ENCODE measurements at regions not wholly inside any gene's neighbourhood (a gene's known extent, or its start where the extent isn't known, plus 50 kb on each side); places are given as distances from the start of the nearest gene placed in this dataset.
"Not testable (repeated sequence)": the region's sequence is repeated elsewhere in the genome, so short reads cannot be mapped to it uniquely, and the experiment has no call there.

- Histone ChIP-seq H3F3A (ENCODE audit: low read depth) (no peaks in the 10 kb centered on the region), H2AFZ (replicated peaks) (no peak overlapping the region), H3K4me3 (no peak overlapping the region), H3K4me2 (no peak overlapping the region), H4K20me1 (ENCODE audit: low read depth) (no peaks in the 10 kb centered on the region), H3K4me1 (no peaks in the 10 kb centered on the region), H3K79me2 (ENCODE audit: low read depth) (no peaks in the 10 kb centered on the region), H3K36me3 (no peaks in the 10 kb centered on the region), H3K9me3 (ENCODE audit: low read depth) (no peaks in the 10 kb centered on the region), H3K9ac (no peak overlapping the region), H3K27ac (no peak overlapping the region), H3K27me3 (no peaks in the 10 kb centered on the region)
- H3K4me1 Mint-ChIP-seq = no peaks in the 10 kb centered on the region
- H3K27ac Mint-ChIP-seq = no peak overlapping the region
- DNase-seq (ENCODE audit: low spot score) = no peak
- TF ChIP-seq CTCF (IDR thresholded peaks at IDR 0.05) (no peak), EZH2 (IDR thresholded peaks at IDR 0.05) (no peak), EZH2phosphoT487 (IDR thresholded peaks at IDR 0.05) (no peak)
- no peaks in the 10 kb centered on the region for H3K36me3 Mint-ChIP-seq
- H3K9me3 Mint-ChIP-seq = peaks cover 13% of the 10 kb centered on the region
- H3K27me3 Mint-ChIP-seq (ENCODE audit: insufficient read depth, low read depth) = peaks cover 3% of the 10 kb centered on the region
- no peak overlapping the region for H3K4me3 Mint-ChIP-seq
Measured at GRCh38 chr6:121730616-121731015, 295.2 kb downstream of the GJA1 start.

GRCh38 chr6:121731381-121731780, 295.9 kb downstream of the GJA1 start:
- DNase-seq (ENCODE audit: low spot score) = no peak
- H3K4me1 ChIP-seq = no peaks in the 10 kb centered on the region
- TF ChIP-seq CTCF (IDR thresholded peaks at IDR 0.05) (no peak), EZH2 (IDR thresholded peaks at IDR 0.05) (no peak), EZH2phosphoT487 (IDR thresholded peaks at IDR 0.05) (no peak)
- peaks cover 3% of the 10 kb centered on the region for H3K27me3 Mint-ChIP-seq (ENCODE audit: insufficient read depth, low read depth)
- H2AFZ ChIP-seq (replicated peaks) = no peak overlapping the region
- H3K4me2 ChIP-seq = no peak overlapping the region
- no peak overlapping the region for H3K27ac Mint-ChIP-seq
- H3K4me3 ChIP-seq = no peak overlapping the region
- no peaks in the 10 kb centered on the region for H3K4me1 Mint-ChIP-seq
- H3F3A ChIP-seq (ENCODE audit: low read depth) = no peaks in the 10 kb centered on the region
- no peaks in the 10 kb centered on the region for H3K9me3 ChIP-seq (ENCODE audit: low read depth)
- H3K27ac ChIP-seq = no peak overlapping the region
- no peaks in the 10 kb centered on the region for H3K36me3 Mint-ChIP-seq
- H3K9me3 Mint-ChIP-seq = peaks cover 13% of the 10 kb centered on the region
- H3K4me3 Mint-ChIP-seq = no peak overlapping the region
- H4K20me1 ChIP-seq (ENCODE audit: low read depth) = no peaks in the 10 kb centered on the region
- no peaks in the 10 kb centered on the region for H3K27me3 ChIP-seq
- no peaks in the 10 kb centered on the region for H3K79me2 ChIP-seq (ENCODE audit: low read depth)
- no peak overlapping the region for H3K9ac ChIP-seq
- H3K36me3 ChIP-seq = no peaks in the 10 kb centered on the region

DNA sequence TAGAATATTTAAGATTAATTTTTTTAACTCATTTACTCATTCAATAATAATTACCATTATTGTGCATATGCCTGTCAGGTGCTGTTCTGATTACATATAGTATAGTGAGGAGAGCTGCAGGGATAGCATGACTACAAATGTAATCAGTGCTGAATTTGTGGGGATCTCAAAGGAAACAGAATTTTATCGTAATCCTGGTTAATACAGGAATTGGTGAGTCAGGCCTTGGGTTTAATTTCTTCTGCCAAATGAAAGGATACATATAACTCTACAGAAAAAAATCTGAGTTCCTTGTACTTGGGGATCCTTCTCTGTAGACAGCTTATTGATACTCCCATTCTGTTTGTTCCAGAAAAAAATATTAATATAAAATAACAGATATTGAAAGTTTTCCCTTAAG, 297.2 kb downstream of the GJA1 start:
- H3K9me3 ChIP-seq (ENCODE audit: low read depth) = no peaks in the 10 kb centered on the region
- no peak overlapping the region for H3K4me3 ChIP-seq
- no peak overlapping the region for H3K9ac ChIP-seq
- no peaks in the 10 kb centered on the region for H3F3A ChIP-seq (ENCODE audit: low read depth)
- H3K9me3 Mint-ChIP-seq = peaks cover 16% of the 10 kb centered on the region
- no peaks in the 10 kb centered on the region for H3K36me3 Mint-ChIP-seq
- no peak overlapping the region for H3K27ac Mint-ChIP-seq
- H3K79me2 ChIP-seq (ENCODE audit: low read depth) = no peaks in the 10 kb centered on the region
- no peak overlapping the region for H3K4me2 ChIP-seq
- no peaks in the 10 kb centered on the region for H3K4me1 Mint-ChIP-seq
- DNase-seq (ENCODE audit: low spot score) = no peak
- no peaks in the 10 kb centered on the region for H4K20me1 ChIP-seq (ENCODE audit: low read depth)
- no peak for TF ChIP-seq EZH2phosphoT487 (IDR thresholded peaks at IDR 0.05)
- no peak for TF ChIP-seq CTCF (IDR thresholded peaks at IDR 0.05)
- no peak for TF ChIP-seq EZH2 (IDR thresholded peaks at IDR 0.05)
- no peaks in the 10 kb centered on the region for H3K27me3 ChIP-seq
- H3K4me3 Mint-ChIP-seq = no peak overlapping the region
- no peak overlapping the region for H2AFZ ChIP-seq (replicated peaks)
- H3K36me3 ChIP-seq = no peaks in the 10 kb centered on the region
- H3K27ac ChIP-seq = no peak overlapping the region
- H3K27me3 Mint-ChIP-seq (ENCODE audit: insufficient read depth, low read depth) = peaks cover 3% of the 10 kb centered on the region
- no peaks in the 10 kb centered on the region for H3K4me1 ChIP-seq

- Histone ChIP-seq H3K36me3 (no peaks in the 10 kb centered on the region), H3K4me1 (no peaks in the 10 kb centered on the region), H3K4me3 (no peak overlapping the region), H3K27me3 (no peaks in the 10 kb centered on the region), H2AFZ (replicated peaks) (no peak overlapping the region), H3K9ac (no peak overlapping the region), H3K4me2 (no peak overlapping the region), H4K20me1 (ENCODE audit: low read depth) (no peaks in the 10 kb centered on the region), H3F3A (ENCODE audit: low read depth) (no peaks in the 10 kb centered on the region), H3K79me2 (ENCODE audit: low read depth) (no peaks in the 10 kb centered on the region), H3K9me3 (ENCODE audit: low read depth) (no peaks in the 10 kb centered on the region), H3K27ac (no peak overlapping the region)
- Mint-ChIP-seq H3K27me3 (ENCODE audit: insufficient read depth, low read depth) (peaks cover 3% of the 10 kb centered on the region), H3K4me1 (no peaks in the 10 kb centered on the region), H3K36me3 (no peaks in the 10 kb centered on the region), H3K9me3 (peaks cover 18% of the 10 kb centered on the region), H3K4me3 (no peak overlapping the region), H3K27ac (no peak overlapping the region)
- TF ChIP-seq EZH2phosphoT487 (IDR thresholded peaks at IDR 0.05) = no peak
- TF ChIP-seq EZH2 (IDR thresholded peaks at IDR 0.05) = no peak
- no peak for TF ChIP-seq CTCF (IDR thresholded peaks at IDR 0.05)
- DNase-seq (ENCODE audit: low spot score) = no peak
Measured at GRCh38 chr6:121733234-121733633, 297.8 kb downstream of the GJA1 start.

DNA sequence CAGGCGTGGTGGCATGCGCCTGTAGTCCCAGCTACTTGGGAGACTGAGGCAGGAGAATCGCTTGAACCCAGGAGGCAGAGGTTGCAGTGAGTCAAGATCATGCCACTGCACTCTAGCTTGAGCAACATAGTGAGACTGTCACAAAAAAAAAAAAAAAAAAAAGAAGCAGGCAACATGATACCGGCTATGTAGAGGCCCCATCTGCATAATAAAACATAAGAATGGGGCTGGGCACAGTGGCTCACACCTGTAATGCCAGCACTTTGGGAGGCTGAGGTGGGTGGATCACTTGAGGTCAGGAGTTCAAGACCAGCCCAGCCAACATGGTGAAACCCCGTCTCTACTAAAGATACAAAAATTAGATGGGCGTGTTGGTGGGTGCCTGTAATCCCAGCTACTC, 304.7 kb downstream of the GJA1 start:
- not testable (repeated sequence) for H3K27ac Mint-ChIP-seq; H3K36me3 Mint-ChIP-seq; H3K36me3 ChIP-seq; H3F3A ChIP-seq (ENCODE audit: low read depth); H3K4me1 ChIP-seq; DNase-seq (ENCODE audit: low spot score); H3K4me2 ChIP-seq; H3K79me2 ChIP-seq (ENCODE audit: low read depth); H3K27me3 Mint-ChIP-seq (ENCODE audit: insufficient read depth, low read depth); H3K9me3 Mint-ChIP-seq; H2AFZ ChIP-seq (replicated peaks); H3K9ac ChIP-seq; H3K4me3 ChIP-seq; H3K27ac ChIP-seq; H3K9me3 ChIP-seq (ENCODE audit: low read depth); H4K20me1 ChIP-seq (ENCODE audit: low read depth); H3K27me3 ChIP-seq; H3K4me3 Mint-ChIP-seq
- H3K4me1 Mint-ChIP-seq = peaks cover 12% of the 10 kb centered on the region

All from neural progenitor cell (in vitro differentiated cells).